ENCODE measurements at regions not wholly inside any gene's neighbourhood (a gene's known extent, or its start where the extent isn't known, plus 50 kb on each side); places are given as distances from the start of the nearest gene placed in this dataset.
A peak's percentile ranks its signal among the peaks of the same experiment; 100 is the strongest.

DNA sequence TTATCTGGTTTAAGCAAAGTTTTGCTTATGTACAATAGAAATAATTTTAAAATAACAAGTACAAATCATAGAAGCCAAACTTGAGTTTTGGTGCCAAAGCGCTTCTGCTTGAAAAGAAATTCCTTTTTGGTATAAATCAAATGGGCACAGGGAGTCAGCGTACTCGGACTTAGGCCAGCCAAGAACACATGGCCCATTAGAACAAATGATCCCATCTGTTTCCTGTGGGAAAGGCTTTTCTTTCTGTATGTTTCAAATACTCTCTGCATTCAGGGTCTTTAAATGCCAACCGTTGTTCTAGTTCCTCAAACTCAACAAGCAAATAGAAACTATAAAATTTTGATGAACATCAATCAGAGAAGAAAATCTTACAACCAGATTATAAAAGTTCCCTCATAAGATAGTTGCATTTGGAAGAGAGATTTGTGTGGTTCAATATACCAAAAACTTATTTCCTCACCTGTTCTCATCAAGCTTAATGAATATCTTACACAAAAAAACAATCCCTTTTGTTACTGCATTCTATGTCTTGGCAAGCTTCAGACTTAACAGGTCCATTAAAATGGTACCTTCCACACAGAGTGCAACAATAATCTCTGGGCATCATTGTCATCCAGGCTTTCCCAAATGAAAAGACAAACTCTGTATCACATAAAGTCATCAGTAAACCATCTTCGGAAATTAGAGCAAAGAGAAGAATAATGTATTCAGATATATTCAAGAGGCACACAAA is 739.8 kb upstream of the API5 start:
- no peak overlapping the region for H3K4me3 ChIP-seq (ENCODE audit: insufficient read length, low read depth)
- no peaks in the 10 kb centered on the region for H3K36me3 ChIP-seq (ENCODE audit: insufficient read depth, insufficient read length, low read length)
- no peaks in the 10 kb centered on the region for H3K27me3 ChIP-seq (ENCODE audit: insufficient read depth, insufficient read length)
- H3K9me3 ChIP-seq (ENCODE audit: insufficient read depth, low read length), result no peaks in the 10 kb centered on the region
- H3K9ac ChIP-seq (ENCODE audit: insufficient read length, low read depth), result no peak overlapping the region
- no peak for DNase-seq (ENCODE audit: low read depth, low spot score)
- no peaks in the 10 kb centered on the region for H3K4me1 ChIP-seq (ENCODE audit: insufficient read depth, insufficient read length)
- no peak for TF ChIP-seq SUZ12 (IDR thresholded peaks at IDR 0.05; ENCODE audit: extremely low read depth, insufficient read depth, insufficient read length)
- TF ChIP-seq YY1 (IDR thresholded peaks at IDR 0.05; ENCODE audit: insufficient read depth, insufficient read length), result no peak
- no peak for TF ChIP-seq ZNF274 (IDR thresholded peaks at IDR 0.05; ENCODE audit: low read depth, low read length)

GRCh38 chr11:42576318-42576717 is 735.5 kb upstream of the API5 start:
- H3K27me3 ChIP-seq (ENCODE audit: insufficient read depth, insufficient read length), result no peaks in the 10 kb centered on the region
- H3K4me1 ChIP-seq (ENCODE audit: insufficient read depth, insufficient read length), result no peaks in the 10 kb centered on the region
- H3K9me3 ChIP-seq (ENCODE audit: insufficient read depth, low read length), result no peaks in the 10 kb centered on the region
- no peak overlapping the region for H3K4me3 ChIP-seq (ENCODE audit: insufficient read length, low read depth)
- H3K36me3 ChIP-seq (ENCODE audit: insufficient read depth, insufficient read length, low read length), result no peaks in the 10 kb centered on the region
- H3K9ac ChIP-seq (ENCODE audit: insufficient read length, low read depth), result no peak overlapping the region
- TF ChIP-seq SUZ12 (IDR thresholded peaks at IDR 0.05; ENCODE audit: extremely low read depth, insufficient read depth, insufficient read length) (no peak), ZNF274 (IDR thresholded peaks at IDR 0.05; ENCODE audit: low read depth, low read length) (no peak), YY1 (IDR thresholded peaks at IDR 0.05; ENCODE audit: insufficient read depth, insufficient read length) (no peak)
- no peak for DNase-seq (ENCODE audit: low read depth, low spot score)

DNA sequence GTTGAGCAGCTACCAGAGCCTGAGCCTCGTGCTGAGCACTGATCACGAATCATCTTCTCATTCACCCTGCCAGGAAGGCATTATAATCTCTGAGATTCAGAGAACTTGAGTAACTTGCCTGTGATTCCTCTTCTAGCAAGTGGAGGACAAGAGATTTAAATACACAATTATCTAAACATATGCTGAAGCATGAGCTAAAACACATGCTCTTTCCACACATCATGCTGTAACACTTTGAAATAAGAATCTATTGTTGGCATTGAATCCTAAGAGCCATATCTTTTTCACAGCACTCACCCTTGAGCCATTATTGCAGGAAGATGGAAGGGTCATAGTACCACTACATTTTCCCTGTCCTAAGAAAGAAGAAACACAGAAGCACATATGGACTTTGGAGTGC is 722.5 kb upstream of the API5 start:
- no peak overlapping the region for H3K4me3 ChIP-seq (ENCODE audit: insufficient read length, low read depth)
- H3K4me1 ChIP-seq (ENCODE audit: insufficient read depth, insufficient read length), result no peaks in the 10 kb centered on the region
- no peaks in the 10 kb centered on the region for H3K9me3 ChIP-seq (ENCODE audit: insufficient read depth, low read length)

GRCh38 chr11:42591841-42592240 is 720.0 kb upstream of the API5 start:
- no peak for DNase-seq (ENCODE audit: low read depth, low spot score)
- H3K4me1 ChIP-seq (ENCODE audit: insufficient read depth, insufficient read length), result peaks cover 3% of the 10 kb centered on the region
- TF ChIP-seq SUZ12 (IDR thresholded peaks at IDR 0.05; ENCODE audit: extremely low read depth, insufficient read depth, insufficient read length) (no peak), YY1 (IDR thresholded peaks at IDR 0.05; ENCODE audit: insufficient read depth, insufficient read length) (no peak), ZNF274 (IDR thresholded peaks at IDR 0.05; ENCODE audit: low read depth, low read length) (no peak)

More for the DNA sequence above, 722.5 kb upstream of the API5 start:
- H3K9ac ChIP-seq (ENCODE audit: insufficient read length, low read depth), result no peak overlapping the region
- DNase-seq (ENCODE audit: low read depth, low spot score), result no peak
- no peaks in the 10 kb centered on the region for H3K36me3 ChIP-seq (ENCODE audit: insufficient read depth, insufficient read length, low read length)
- no peaks in the 10 kb centered on the region for H3K27me3 ChIP-seq (ENCODE audit: insufficient read depth, insufficient read length)
- TF ChIP-seq YY1 (IDR thresholded peaks at IDR 0.05; ENCODE audit: insufficient read depth, insufficient read length) (no peak), ZNF274 (IDR thresholded peaks at IDR 0.05; ENCODE audit: low read depth, low read length) (no peak), SUZ12 (IDR thresholded peaks at IDR 0.05; ENCODE audit: extremely low read depth, insufficient read depth, insufficient read length) (no peak)

GRCh38 chr11:42593441-42593840 is 718.4 kb upstream of the API5 start:
- Histone ChIP-seq H3K36me3 (ENCODE audit: insufficient read depth, insufficient read length, low read length) (no peaks in the 10 kb centered on the region), H3K9ac (ENCODE audit: insufficient read length, low read depth) (no peak overlapping the region), H3K4me3 (ENCODE audit: insufficient read length, low read depth) (no peak overlapping the region), H3K4me1 (ENCODE audit: insufficient read depth, insufficient read length) (peaks cover 3% of the 10 kb centered on the region), H3K27me3 (ENCODE audit: insufficient read depth, insufficient read length) (no peaks in the 10 kb centered on the region), H3K9me3 (ENCODE audit: insufficient read depth, low read length) (0 out of 2 replicates have a peak, but pooled peaks cover 5% of the 10 kb centered on the region)
- DNase-seq (ENCODE audit: low read depth, low spot score), result no peak
- TF ChIP-seq YY1 (IDR thresholded peaks at IDR 0.05; ENCODE audit: insufficient read depth, insufficient read length) (no peak), ZNF274 (IDR thresholded peaks at IDR 0.05; ENCODE audit: low read depth, low read length) (no peak), SUZ12 (IDR thresholded peaks at IDR 0.05; ENCODE audit: extremely low read depth, insufficient read depth, insufficient read length) (no peak)

More at GRCh38 chr11:42591841-42592240, 720.0 kb upstream of the API5 start:
- Histone ChIP-seq H3K4me3 (ENCODE audit: insufficient read length, low read depth) (no peak overlapping the region), H3K36me3 (ENCODE audit: insufficient read depth, insufficient read length, low read length) (no peaks in the 10 kb centered on the region), H3K9ac (ENCODE audit: insufficient read length, low read depth) (no peak overlapping the region), H3K27me3 (ENCODE audit: insufficient read depth, insufficient read length) (no peaks in the 10 kb centered on the region), H3K9me3 (ENCODE audit: insufficient read depth, low read length) (0 out of 2 replicates have a peak, but pooled peaks cover 5% of the 10 kb centered on the region)

GRCh38 chr11:42595876-42596275 is 715.9 kb upstream of the API5 start:
- H3K9me3 ChIP-seq (ENCODE audit: insufficient read depth, low read length), result 0 out of 2 replicates have a peak, but pooled peaks cover 5% of the 10 kb centered on the region
- no peak overlapping the region for H3K4me3 ChIP-seq (ENCODE audit: insufficient read length, low read depth)
- no peaks in the 10 kb centered on the region for H3K27me3 ChIP-seq (ENCODE audit: insufficient read depth, insufficient read length)
- H3K9ac ChIP-seq (ENCODE audit: insufficient read length, low read depth), result no peak overlapping the region
- no peak for TF ChIP-seq SUZ12 (IDR thresholded peaks at IDR 0.05; ENCODE audit: extremely low read depth, insufficient read depth, insufficient read length)
- TF ChIP-seq ZNF274 (IDR thresholded peaks at IDR 0.05; ENCODE audit: low read depth, low read length), result no peak
- no peak for TF ChIP-seq YY1 (IDR thresholded peaks at IDR 0.05; ENCODE audit: insufficient read depth, insufficient read length)
- peak; percentile 65 for DNase-seq (ENCODE audit: low read depth, low spot score)
- H3K4me1 ChIP-seq (ENCODE audit: insufficient read depth, insufficient read length), result peaks cover 3% of the 10 kb centered on the region
- no peaks in the 10 kb centered on the region for H3K36me3 ChIP-seq (ENCODE audit: insufficient read depth, insufficient read length, low read length)

DNA sequence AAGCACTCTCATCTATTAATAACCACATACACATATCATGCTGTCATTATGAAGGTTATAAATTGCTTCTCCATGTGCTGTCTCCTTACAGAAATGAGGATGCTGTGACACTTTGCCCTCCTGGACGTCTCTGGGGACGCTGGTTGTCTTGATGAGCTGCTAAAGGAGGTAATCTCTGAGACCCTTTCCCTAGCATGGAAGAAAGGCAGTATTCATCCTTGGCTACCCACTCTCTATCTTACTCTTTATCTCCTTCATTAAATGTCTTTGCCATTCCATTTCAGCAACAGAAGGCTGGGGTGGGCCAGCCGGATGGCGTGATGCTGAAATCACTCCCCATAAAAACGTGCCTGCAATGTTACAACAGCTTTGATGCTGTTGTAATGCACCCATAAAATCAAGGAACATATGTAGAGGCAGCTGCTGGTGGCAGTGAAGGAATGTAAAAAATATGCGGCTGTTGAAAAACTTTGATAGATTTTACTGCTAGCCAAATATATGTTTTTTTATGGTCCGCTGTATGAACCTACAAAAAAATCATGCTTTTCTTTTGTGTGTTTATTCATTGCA is 715.1 kb upstream of the API5 start:
- Histone ChIP-seq H3K9ac (ENCODE audit: insufficient read length, low read depth) (no peak overlapping the region), H3K9me3 (ENCODE audit: insufficient read depth, low read length) (0 out of 2 replicates have a peak, but pooled peaks cover 5% of the 10 kb centered on the region), H3K27me3 (ENCODE audit: insufficient read depth, insufficient read length) (no peaks in the 10 kb centered on the region), H3K36me3 (ENCODE audit: insufficient read depth, insufficient read length, low read length) (no peaks in the 10 kb centered on the region), H3K4me3 (ENCODE audit: insufficient read length, low read depth) (no peak overlapping the region), H3K4me1 (ENCODE audit: insufficient read depth, insufficient read length) (peaks cover 3% of the 10 kb centered on the region)
- TF ChIP-seq YY1 (IDR thresholded peaks at IDR 0.05; ENCODE audit: insufficient read depth, insufficient read length) (no peak), SUZ12 (IDR thresholded peaks at IDR 0.05; ENCODE audit: extremely low read depth, insufficient read depth, insufficient read length) (no peak), ZNF274 (IDR thresholded peaks at IDR 0.05; ENCODE audit: low read depth, low read length) (no peak)
- no peak for DNase-seq (ENCODE audit: low read depth, low spot score)

Measured in NT2/D1 (cell line).